Hepatocyte (in vitro differentiated cells): ENCODE measurements at regions not wholly inside any gene's neighbourhood (a gene's known extent, or its start where the extent isn't known, plus 50 kb on each side); places are given as distances from the start of the nearest gene placed in this dataset.

ENCODE experiments used
- EZH2 ChIP-seq: fragments of 200-600 bp; sonication (generic); IDR thresholded peaks from 2 replicates; pipeline ENCODE4 v1.6.1; 2016; ENCODE audit warnings: antibody characterized with exemption, mild to moderate bottlenecking, borderline replicate concordance
- TF ChIP-seq, protein P1 (sequence below): fragments of 200-600 bp; sonication (generic); IDR thresholded peaks from 2 replicates; pipeline ENCODE4 v1.5.1; 2016; ENCODE audit warnings: antibody characterized with exemption, mild to moderate bottlenecking; ENCODE audit not compliant: poor library complexity

DNA sequence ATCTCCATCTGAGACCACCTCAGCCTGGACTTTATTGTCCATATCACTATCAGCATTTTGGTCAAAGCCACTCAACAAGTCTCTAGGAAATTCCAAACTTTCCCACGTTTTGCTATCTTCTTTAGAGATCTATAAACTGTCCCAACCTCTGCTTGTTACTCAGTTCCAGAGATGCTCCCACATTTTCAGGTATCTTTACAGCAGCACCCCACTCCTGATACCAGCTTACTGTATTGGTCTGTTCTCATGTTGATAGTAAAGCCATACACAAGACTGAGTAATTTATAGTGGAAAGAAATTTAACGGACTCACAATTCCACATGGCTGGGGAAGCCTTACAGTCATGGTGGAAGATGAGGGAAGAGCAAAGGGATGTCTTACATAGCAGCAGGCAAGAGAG is 465.4 kb upstream of the PBX1 start:
- TF ChIP-seq, protein P1, sequence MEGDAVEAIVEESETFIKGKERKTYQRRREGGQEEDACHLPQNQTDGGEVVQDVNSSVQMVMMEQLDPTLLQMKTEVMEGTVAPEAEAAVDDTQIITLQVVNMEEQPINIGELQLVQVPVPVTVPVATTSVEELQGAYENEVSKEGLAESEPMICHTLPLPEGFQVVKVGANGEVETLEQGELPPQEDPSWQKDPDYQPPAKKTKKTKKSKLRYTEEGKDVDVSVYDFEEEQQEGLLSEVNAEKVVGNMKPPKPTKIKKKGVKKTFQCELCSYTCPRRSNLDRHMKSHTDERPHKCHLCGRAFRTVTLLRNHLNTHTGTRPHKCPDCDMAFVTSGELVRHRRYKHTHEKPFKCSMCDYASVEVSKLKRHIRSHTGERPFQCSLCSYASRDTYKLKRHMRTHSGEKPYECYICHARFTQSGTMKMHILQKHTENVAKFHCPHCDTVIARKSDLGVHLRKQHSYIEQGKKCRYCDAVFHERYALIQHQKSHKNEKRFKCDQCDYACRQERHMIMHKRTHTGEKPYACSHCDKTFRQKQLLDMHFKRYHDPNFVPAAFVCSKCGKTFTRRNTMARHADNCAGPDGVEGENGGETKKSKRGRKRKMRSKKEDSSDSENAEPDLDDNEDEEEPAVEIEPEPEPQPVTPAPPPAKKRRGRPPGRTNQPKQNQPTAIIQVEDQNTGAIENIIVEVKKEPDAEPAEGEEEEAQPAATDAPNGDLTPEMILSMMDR: no peak
- TF ChIP-seq EZH2: no peak
